ENCODE measurements at regions not wholly inside any gene's neighbourhood (a gene's known extent, or its start where the extent isn't known, plus 50 kb on each side); places are given as distances from the start of the nearest gene placed in this dataset.

- TF ChIP-seq CCNT2 (IDR thresholded peaks at IDR 0.05; ENCODE audit: borderline replicate concordance, extremely low read depth, insufficient read length, low read depth, low read length) (no peak), ATF2 (CRISPR knock-in tag; IDR thresholded peaks at IDR 0.05) (no peak), FOXM1 (IDR thresholded peaks at IDR 0.05; ENCODE audit: low read depth) (no peak), FOXM1 (CRISPR knock-in tag; IDR thresholded peaks at IDR 0.05; ENCODE audit: low read depth) (no peak), FOXA1 (IDR thresholded peaks at IDR 0.05; ENCODE audit: borderline replicate concordance) (no peak), ZBTB5 (IDR thresholded peaks at IDR 0.05) (no peak), EHMT2 (IDR thresholded peaks at IDR 0.05) (no peak), RCOR1 (IDR thresholded peaks at IDR 0.05; ENCODE audit: borderline replicate concordance in 1 of 2, low read depth in 2 of 2, low read length in 2 of 2) (no peak), ZBTB26 (CRISPR knock-in tag; IDR thresholded peaks at IDR 0.05) (no peak), RBBP5 (IDR thresholded peaks at IDR 0.05; ENCODE audit: borderline replicate concordance, insufficient read depth, low read length, poor library complexity, severe bottlenecking) (no peak), ZBTB11 (CRISPR knock-in tag; IDR thresholded peaks at IDR 0.05) (no peak), ZNF766 (CRISPR knock-in tag; conservative IDR thresholded peaks at IDR 0.05) (no peak), ZNF639 (CRISPR knock-in tag; conservative IDR thresholded peaks at IDR 0.05 in 1 of 2, IDR thresholded peaks at IDR 0.05 in 1 of 2) (no peak)
Observed at GRCh38 chr14:89474464-89474863, 57.4 kb upstream of the FOXN3 start.
